Spleen (tissue), 11 donors: ENCODE measurements at regions not wholly inside any gene's neighbourhood (a gene's known extent, or its start where the extent isn't known, plus 50 kb on each side); places are given as distances from the start of the nearest gene placed in this dataset.

ENCODE experiments used
- DNase-seq: peaks from one replicate; pipeline ENCODE4 v3.0.0-alpha.2; 2020
- H3K27ac ChIP-seq, 8 donors: fragments of 200-600 bp; sonication (generic) in 7 of 8; 1 replicate in 4 of 8; 2 replicates in 4 of 8; pipeline versions ENCODE4 v1.5.0 to v1.8.0; 2016 to 2021; ENCODE audit warnings: inconsistent platforms in 4 of 8, mild to moderate bottlenecking in 4 of 8, moderate library complexity in 1 of 8
- H3K27me3 ChIP-seq, 7 donors: fragments of 200-600 bp; sonication (generic) in 6 of 7; replicated peaks in 1 of 7; 1 replicate in 4 of 7; 2 replicates in 3 of 7; pipeline versions ENCODE4 v1.5.0 to v1.8.0; 2016 to 2021; ENCODE audit warnings: inconsistent platforms in 3 of 7, mild to moderate bottlenecking in 1 of 7
- H3K36me3 ChIP-seq, 6 donors: fragments of 200-600 bp; sonication (generic) in 5 of 6; 1 replicate in 4 of 6; 2 replicates in 2 of 6; pipeline versions ENCODE4 v1.5.0 to v1.8.0; 2016 to 2021; ENCODE audit warnings: inconsistent platforms in 2 of 6
- H3K4me1 ChIP-seq, 6 donors: fragments of 200-600 bp; sonication (generic) in 5 of 6; 1 replicate in 3 of 6; 2 replicates in 3 of 6; pipeline versions ENCODE4 v1.5.0 to v1.8.0; 2016 to 2021; ENCODE audit warnings: inconsistent platforms in 3 of 6
- H3K4me3 ChIP-seq, 8 donors: fragments of 200-600 bp; sonication (generic) in 7 of 8; 1 replicate in 4 of 8; 2 replicates in 4 of 8; pipeline versions ENCODE4 v1.5.0 to v1.8.0; 2016 to 2021; ENCODE audit warnings: inconsistent platforms in 4 of 8, mild to moderate bottlenecking in 4 of 8, moderate library complexity in 2 of 8
- H3K9me3 ChIP-seq, 8 donors: fragments of 200-600 bp; sonication (generic) in 7 of 8; 1 replicate in 4 of 8; 2 replicates in 4 of 8; pipeline versions ENCODE4 v1.5.0 to v1.8.0; 2016 to 2021; ENCODE audit warnings: inconsistent platforms in 4 of 8
- POLR2A ChIP-seq, 3 donors: fragments of 450-650 bp; IDR thresholded peaks; one replicate each; pipeline ENCODE4 v1.5.1; 2017; ENCODE audit warnings: antibody characterized with exemption in 3 of 3, mild to moderate bottlenecking in 1 of 3
- POLR2AphosphoS5 ChIP-seq, 3 donors: sonication (generic); formaldehyde crosslinking; IDR thresholded peaks; one replicate each; pipeline ENCODE4 v1.5.1; 2017; ENCODE audit warnings: antibody characterized with exemption in 3 of 3
- WGBS, 5 donors: extraction: QIAGEN DNeasy Blood & Tissue Kit in 3 of 5; methylation state at CpG; one replicate each; pipeline versions ENCODE4 v1.1.5 to v1.1.7; 2013 to 2018; 5-methylcytosine and 5-hydroxymethylcytosine counted together
- intact Hi-C: fragments of 100-400 bp; cut with DNase I; formaldehyde crosslinking; loops from one replicate; pipeline ENCODE4 v1.15.0; 2023; ENCODE audit warnings: low total_unique reads
- TF ChIP-seq, protein P1 (sequence below), 11 experiments: fragments of 200-600 bp in 7 of 11; fragments of 450-650 bp in 4 of 11; sonication (generic) in 4 of 11; IDR thresholded peaks in 8 of 11; conservative IDR thresholded peaks in 3 of 11; 1 replicate in 7 of 11; 2 replicates in 4 of 11; pipeline versions ENCODE4 v1.4.0 to v1.8.0; 2016 to 2021; ENCODE audit warnings: antibody characterized with exemption in 11 of 11, inconsistent platforms in 4 of 11, mild to moderate bottlenecking in 1 of 11
- donor health status: healthy with polysubstance abuse.
- donor health status: DM: no; HTN: no; CAD: no; lungs with moderate emphysema.
- donor health status: DM: no; HTN: no; CAD: no.
- donor health status: Bipolar disorder and iron deficiency.
- donor health status: healthy.
- donor health status: DM: no; HTN: no; CAD: no.
- donor health status: DM: yes; HTN: yes; CAD: no.

DNA sequence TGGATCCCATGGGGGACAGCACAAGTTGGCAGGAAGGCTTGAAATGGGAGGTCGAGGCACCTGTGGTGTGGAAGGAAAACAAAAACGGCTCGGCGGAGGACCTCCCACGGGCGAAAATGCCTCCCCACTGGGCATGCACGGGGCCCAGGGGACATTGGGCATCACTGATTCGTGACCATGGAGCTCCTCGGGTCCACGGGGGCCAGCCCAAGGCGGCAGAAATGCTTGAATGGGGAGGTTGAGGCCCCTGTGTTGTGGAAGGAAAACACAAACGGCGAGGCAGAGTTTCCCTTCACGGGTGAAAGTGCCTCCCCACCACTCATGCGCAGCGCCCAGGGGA, 376.0 kb downstream of the ALG10 start:
- DNase-seq = peak; percentile 40
- TF ChIP-seq POLR2A (IDR thresholded peaks at IDR 0.05) = no peak
- TF ChIP-seq, protein P1, sequence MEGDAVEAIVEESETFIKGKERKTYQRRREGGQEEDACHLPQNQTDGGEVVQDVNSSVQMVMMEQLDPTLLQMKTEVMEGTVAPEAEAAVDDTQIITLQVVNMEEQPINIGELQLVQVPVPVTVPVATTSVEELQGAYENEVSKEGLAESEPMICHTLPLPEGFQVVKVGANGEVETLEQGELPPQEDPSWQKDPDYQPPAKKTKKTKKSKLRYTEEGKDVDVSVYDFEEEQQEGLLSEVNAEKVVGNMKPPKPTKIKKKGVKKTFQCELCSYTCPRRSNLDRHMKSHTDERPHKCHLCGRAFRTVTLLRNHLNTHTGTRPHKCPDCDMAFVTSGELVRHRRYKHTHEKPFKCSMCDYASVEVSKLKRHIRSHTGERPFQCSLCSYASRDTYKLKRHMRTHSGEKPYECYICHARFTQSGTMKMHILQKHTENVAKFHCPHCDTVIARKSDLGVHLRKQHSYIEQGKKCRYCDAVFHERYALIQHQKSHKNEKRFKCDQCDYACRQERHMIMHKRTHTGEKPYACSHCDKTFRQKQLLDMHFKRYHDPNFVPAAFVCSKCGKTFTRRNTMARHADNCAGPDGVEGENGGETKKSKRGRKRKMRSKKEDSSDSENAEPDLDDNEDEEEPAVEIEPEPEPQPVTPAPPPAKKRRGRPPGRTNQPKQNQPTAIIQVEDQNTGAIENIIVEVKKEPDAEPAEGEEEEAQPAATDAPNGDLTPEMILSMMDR (IDR thresholded peaks at IDR 0.05 in 8 of 11, conservative IDR thresholded peaks at IDR 0.05 in 3 of 11) = no peak
- no peak for TF ChIP-seq POLR2AphosphoS5 (IDR thresholded peaks at IDR 0.05)
- no peaks in the 10 kb centered on the region for H3K27me3 ChIP-seq
- peaks cover 0 to 100% (median 98%) of the 10 kb centered on the region in 8 donors for H3K9me3 ChIP-seq
- H3K36me3 ChIP-seq = no peaks in the 10 kb centered on the region
- H3K4me1 ChIP-seq = no peaks in the 10 kb centered on the region
- intact Hi-C loops = no loop called here
- no peak overlapping the region for H3K27ac ChIP-seq
- H3K4me3 ChIP-seq = no peak overlapping the region
- WGBS, 5 donors = 52 to 68% (median 63%) methylated on average over 16 of the region's 16 CpGs

- Histone ChIP-seq H3K4me3 (no peak overlapping the region), H3K9me3 (peaks cover 0 to 100% (median 99%) of the 10 kb centered on the region in 8 donors), H3K27me3 (no peaks in the 10 kb centered on the region), H3K27ac (no peak overlapping the region), H3K36me3 (no peaks in the 10 kb centered on the region), H3K4me1 (no peaks in the 10 kb centered on the region)
- WGBS, 5 donors = 65 to 72% (median 68%) methylated on average over 38 of the region's 38 CpGs
- intact Hi-C loops = no loop called here
- DNase-seq = peak; percentile 53
- TF ChIP-seq, protein P1 (IDR thresholded peaks at IDR 0.05 in 8 of 11, conservative IDR thresholded peaks at IDR 0.05 in 3 of 11) = no peak
- TF ChIP-seq POLR2A (IDR thresholded peaks at IDR 0.05) (no peak), POLR2AphosphoS5 (IDR thresholded peaks at IDR 0.05) (no peak)
These were observed 376.7 kb downstream of the ALG10 start for GRCh38 chr12:34398706-34399630.

DNA sequence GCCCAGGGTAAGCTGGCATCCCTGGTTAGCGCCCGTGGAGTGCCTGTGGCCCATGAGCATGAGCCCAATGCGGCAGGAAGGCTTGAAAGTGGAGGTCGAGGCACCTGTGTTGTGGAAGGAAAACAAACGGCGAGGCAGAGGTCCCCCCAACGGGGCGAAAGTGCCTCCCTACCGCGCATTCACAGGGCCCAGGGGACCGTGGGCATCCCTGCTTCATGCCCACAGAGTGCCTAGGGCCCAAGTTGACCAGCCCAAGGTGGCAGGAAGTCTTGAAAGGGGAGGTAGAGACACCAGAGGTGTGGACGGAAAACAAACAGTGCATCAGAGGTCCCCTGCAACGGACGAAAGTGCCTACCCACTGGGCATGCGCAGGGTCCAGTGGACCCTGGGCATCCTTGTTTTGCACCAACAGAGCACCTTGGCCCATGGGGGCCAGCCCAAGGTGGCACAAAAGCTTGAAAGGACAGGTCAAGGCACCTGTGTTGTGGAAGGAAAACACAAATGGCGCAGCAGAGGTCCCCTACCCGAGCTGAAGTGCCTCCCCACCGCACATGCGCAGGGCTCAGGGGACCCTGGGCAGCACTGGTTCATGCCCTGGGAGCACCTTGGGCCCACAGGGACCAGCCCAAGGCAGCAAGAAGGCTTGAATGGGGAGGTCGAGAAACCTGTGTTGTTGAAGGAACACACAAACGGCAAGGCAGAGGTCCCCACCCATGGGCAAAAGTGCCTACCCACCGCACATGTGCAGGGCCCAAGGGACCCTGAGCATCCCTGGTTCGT, 377.5 kb downstream of the ALG10 start:
- H3K36me3 ChIP-seq = no peaks in the 10 kb centered on the region
- no peaks in the 10 kb centered on the region for H3K27me3 ChIP-seq
- H3K9me3 ChIP-seq = peaks cover 0 to 100% (median 100%) of the 10 kb centered on the region in 8 donors
- DNase-seq = peak; percentile 40
- intact Hi-C loops = no loop called here
- H3K27ac ChIP-seq = no peak overlapping the region
- no peak overlapping the region for H3K4me3 ChIP-seq
- WGBS, 5 donors = 62 to 72% (median 71%) methylated on average over 21 to 23 of the region's 23 CpGs
- TF ChIP-seq POLR2AphosphoS5 (IDR thresholded peaks at IDR 0.05) (no peak), POLR2A (IDR thresholded peaks at IDR 0.05) (no peak)
- TF ChIP-seq, protein P1 (IDR thresholded peaks at IDR 0.05 in 8 of 11, conservative IDR thresholded peaks at IDR 0.05 in 3 of 11) = no peak
- H3K4me1 ChIP-seq = no peaks in the 10 kb centered on the region

- intact Hi-C loops = no loop called here
- no peaks in the 10 kb centered on the region for H3K27me3 ChIP-seq
- TF ChIP-seq POLR2AphosphoS5 (IDR thresholded peaks at IDR 0.05) = no peak
- no peak for TF ChIP-seq POLR2A (IDR thresholded peaks at IDR 0.05)
- TF ChIP-seq, protein P1 (IDR thresholded peaks at IDR 0.05 in 8 of 11, conservative IDR thresholded peaks at IDR 0.05 in 3 of 11) = no peak
- peaks cover 0 to 100% (median 100%) of the 10 kb centered on the region in 8 donors for H3K9me3 ChIP-seq
- H3K4me1 ChIP-seq = no peaks in the 10 kb centered on the region
- H3K4me3 ChIP-seq = no peak overlapping the region
- DNase-seq = peak; percentile 61
- H3K27ac ChIP-seq = no peak overlapping the region
- no peaks in the 10 kb centered on the region for H3K36me3 ChIP-seq
- WGBS, 5 donors = 76 to 87% (median 79%) methylated on average over 9 to 12 of the region's 12 CpGs
These were observed 378.1 kb downstream of the ALG10 start for GRCh38 chr12:34400411-34400881.
